ENCODE measurements at regions not wholly inside any gene's neighbourhood (a gene's known extent, or its start where the extent isn't known, plus 50 kb on each side); places are given as distances from the start of the nearest gene placed in this dataset.
"Not testable (repeated sequence)": the region's sequence is repeated elsewhere in the genome, so short reads cannot be mapped to it uniquely, and the experiment has no call there.

GRCh38 chr4:170169699-170170098 lies 79.9 kb upstream of the AADAT start:
- DNase-seq (ENCODE audit: low read depth) = no peak

DNA sequence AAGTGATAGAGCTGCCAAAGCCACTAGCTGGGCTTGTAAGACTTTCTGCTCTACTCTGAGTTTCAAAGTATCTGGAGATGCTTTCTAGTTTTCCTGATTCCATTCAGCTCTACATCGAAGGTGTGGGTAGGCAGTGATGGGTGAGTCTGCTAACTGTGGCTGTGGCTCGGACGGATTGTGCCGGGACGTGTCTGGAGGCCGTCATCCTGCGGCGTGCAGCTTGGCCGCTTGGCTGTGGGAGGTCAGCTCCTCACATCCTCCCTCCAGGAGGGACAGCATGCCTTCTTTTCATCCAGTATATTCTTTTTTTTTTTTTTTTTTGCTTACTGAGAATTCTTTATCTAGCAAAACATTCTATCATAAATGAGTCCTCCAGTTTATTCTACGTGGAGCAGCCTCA lies 77.9 kb upstream of the AADAT start:
- no peak for DNase-seq (ENCODE audit: low read depth)

GRCh38 chr4:170166193-170166592 lies 76.4 kb upstream of the AADAT start:
- DNase-seq (ENCODE audit: low read depth) = not testable (repeated sequence)

DNA sequence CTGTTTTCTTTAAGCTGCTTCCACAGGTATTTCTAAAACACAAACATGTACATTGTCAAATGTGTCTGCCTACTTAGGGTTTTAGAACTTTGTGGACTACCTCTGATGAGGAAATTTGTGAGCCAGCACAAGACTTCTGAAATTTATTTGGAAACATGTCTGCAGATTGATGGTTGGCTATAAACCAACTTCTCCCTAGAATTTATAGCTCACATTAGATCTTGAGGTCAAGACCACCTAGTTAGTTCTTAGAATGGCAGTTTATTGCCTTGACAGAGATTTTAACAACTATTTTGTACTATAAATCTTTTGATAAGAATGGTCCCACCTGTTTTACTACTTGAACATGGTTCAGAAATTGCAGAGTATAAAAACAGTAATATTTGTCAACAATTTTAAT lies 72.7 kb upstream of the AADAT start:
- DNase-seq (ENCODE audit: low read depth) = no peak

- no peak for DNase-seq (ENCODE audit: low read depth)
Observed at GRCh38 chr4:170157670-170158069, 67.9 kb upstream of the AADAT start.

DNA sequence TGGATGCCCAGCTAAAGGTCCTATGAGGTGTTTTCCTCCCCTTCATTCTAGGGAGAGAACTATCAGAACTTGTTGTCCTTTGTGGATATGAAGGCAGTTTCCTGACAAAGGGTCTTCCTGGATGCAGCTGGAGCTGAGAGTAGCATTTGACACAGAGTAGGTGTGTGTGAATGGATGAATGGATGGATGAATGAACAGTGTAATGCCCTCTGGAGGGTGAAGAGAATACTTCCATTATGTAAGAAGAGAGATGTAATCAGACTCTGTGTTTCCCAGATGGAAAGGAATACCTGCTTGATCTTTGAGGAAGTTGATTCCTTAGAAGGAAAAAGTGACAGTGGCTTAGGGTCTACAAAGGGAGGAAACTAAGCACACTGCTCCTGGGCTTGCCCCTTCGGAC lies 55.4 kb upstream of the AADAT start:
- DNase-seq (ENCODE audit: low read depth) = no peak

DNA sequence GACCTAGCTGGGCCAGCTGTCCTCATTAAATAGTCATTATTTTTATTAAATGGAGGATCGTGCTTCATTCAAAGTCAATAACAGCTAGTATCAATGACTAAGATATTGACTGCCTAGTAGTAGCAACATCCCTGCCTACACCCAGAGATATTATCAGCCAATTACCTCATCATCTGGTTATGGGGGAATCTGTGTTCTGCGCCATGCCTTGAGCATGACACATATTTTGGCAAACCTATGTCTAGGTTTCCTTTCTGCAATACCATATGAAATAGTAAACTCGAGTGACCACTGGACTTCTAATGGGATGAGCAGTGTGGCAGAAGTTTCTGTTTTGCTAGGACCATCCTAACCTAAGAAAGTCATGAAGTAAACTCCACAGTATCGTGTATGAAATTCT lies 50.0 kb upstream of the AADAT start:
- DNase-seq (ENCODE audit: low read depth) = peak; percentile 44

Measured in amniotic epithelial cell (primary cell).